Body of pancreas (tissue), 4 donors: ENCODE measurements at regions not wholly inside any gene's neighbourhood (a gene's known extent, or its start where the extent isn't known, plus 50 kb on each side); places are given as distances from the start of the nearest gene placed in this dataset.

Experiments used
- POLR2A ChIP-seq, 3 donors: fragments of 450-650 bp; IDR thresholded peaks; one replicate each; pipeline ENCODE4 v1.6.1; 2016; ENCODE audit warnings: antibody characterized with exemption in 3 of 3, mild to moderate bottlenecking in 2 of 3
- TF ChIP-seq, protein P1 (sequence below), 7 experiments: fragments of 450-650 bp in 4 of 7; fragments of 200-600 bp in 3 of 7; sonication (generic) in 3 of 7; IDR thresholded peaks; one replicate each; pipeline ENCODE4 v1.5.1; 2016 to 2019; ENCODE audit warnings: antibody characterized with exemption in 7 of 7

DNA sequence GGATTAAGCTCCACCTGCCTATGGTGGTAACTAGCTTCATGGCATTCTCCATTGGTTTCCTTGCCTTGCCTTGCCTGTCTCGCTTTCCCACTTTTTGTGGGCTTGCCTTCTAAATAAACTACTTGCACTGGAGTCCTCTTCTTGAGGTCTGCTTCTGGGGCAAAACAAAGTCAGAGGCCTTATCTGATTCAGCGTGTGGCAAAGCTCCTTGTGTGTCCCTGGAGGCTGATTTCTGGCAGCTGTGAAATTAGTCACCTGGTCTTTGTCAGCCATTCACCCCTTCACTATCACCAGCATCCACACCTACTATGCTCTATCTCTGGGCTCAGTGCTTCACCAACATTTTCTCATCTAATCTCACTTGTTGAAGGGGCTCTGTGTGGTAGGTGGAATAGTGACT lies 176.2 kb downstream of the SEC61B start:
- TF ChIP-seq, protein P1, sequence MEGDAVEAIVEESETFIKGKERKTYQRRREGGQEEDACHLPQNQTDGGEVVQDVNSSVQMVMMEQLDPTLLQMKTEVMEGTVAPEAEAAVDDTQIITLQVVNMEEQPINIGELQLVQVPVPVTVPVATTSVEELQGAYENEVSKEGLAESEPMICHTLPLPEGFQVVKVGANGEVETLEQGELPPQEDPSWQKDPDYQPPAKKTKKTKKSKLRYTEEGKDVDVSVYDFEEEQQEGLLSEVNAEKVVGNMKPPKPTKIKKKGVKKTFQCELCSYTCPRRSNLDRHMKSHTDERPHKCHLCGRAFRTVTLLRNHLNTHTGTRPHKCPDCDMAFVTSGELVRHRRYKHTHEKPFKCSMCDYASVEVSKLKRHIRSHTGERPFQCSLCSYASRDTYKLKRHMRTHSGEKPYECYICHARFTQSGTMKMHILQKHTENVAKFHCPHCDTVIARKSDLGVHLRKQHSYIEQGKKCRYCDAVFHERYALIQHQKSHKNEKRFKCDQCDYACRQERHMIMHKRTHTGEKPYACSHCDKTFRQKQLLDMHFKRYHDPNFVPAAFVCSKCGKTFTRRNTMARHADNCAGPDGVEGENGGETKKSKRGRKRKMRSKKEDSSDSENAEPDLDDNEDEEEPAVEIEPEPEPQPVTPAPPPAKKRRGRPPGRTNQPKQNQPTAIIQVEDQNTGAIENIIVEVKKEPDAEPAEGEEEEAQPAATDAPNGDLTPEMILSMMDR (IDR thresholded peaks at IDR 0.05) = no peak
- TF ChIP-seq POLR2A (IDR thresholded peaks at IDR 0.05) = no peak
